Choroid plexus epithelial cell (primary cell): ENCODE measurements at regions not wholly inside any gene's neighbourhood (a gene's known extent, or its start where the extent isn't known, plus 50 kb on each side); places are given as distances from the start of the nearest gene placed in this dataset.

Experiments
- DNase-seq: peaks from one replicate; pipeline ENCODE4 v3.0.0-alpha.2; 2010; ENCODE audit warnings: low read depth
- H3K4me3 ChIP-seq: 2 replicates; pipeline ENCODE4 v1.5.1; 2011; ENCODE audit warnings: low read depth, mild to moderate bottlenecking, control low read depth, low read length, moderate library complexity
- CTCF ChIP-seq: conservative IDR thresholded peaks from 2 replicates; pipeline ENCODE4 v1.5.1; 2011; ENCODE audit warnings: low read depth, mild to moderate bottlenecking, control low read depth, inconsistent platforms, low read length, moderate library complexity

DNA sequence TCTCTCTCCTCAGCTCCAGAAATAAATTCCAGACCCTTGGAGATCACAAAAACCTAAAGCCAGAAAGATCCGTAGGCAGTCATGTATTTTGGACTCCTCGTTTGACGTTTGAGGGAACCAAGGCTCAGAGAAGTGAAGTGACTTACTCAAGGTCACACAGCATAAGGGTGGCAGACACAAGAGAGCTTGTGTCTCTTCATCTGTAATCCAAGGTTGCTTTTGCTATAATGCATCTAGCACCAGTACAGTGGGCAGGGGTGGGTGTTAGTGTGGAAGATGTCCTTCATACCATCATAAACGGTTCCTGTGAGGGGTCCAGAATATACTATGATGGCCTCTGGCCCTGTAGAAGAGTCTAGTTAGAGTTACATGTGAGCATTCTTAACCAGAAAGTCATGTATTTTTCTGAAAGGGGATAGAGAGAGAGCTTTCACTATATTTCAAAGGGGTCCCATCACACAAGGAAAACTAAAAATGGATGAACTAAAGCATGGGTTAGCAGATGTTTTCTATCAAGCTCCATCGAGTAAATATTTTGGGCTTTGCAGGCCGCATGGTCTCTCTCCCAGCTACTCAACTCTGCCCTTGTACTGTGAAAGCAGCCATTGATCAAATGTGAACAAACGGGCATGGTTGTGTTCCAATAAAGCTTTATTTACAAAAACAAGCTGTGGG lies 144.9 kb downstream of the TOMM20 start:
- no peak overlapping the region for H3K4me3 ChIP-seq
- no peak for TF ChIP-seq CTCF
- no peak for DNase-seq

GRCh38 chr1:234981758-234982157 lies 146.9 kb downstream of the TOMM20 start:
- no peak for DNase-seq
- H3K4me3 ChIP-seq = no peak overlapping the region
- no peak for TF ChIP-seq CTCF

GRCh38 chr1:234980645-234981396 lies 147.8 kb downstream of the TOMM20 start:
- TF ChIP-seq CTCF = no peak
- DNase-seq = peak; percentile 99
- H3K4me3 ChIP-seq = no peak overlapping the region

GRCh38 chr1:234980291-234980644 lies 148.4 kb downstream of the TOMM20 start:
- TF ChIP-seq CTCF = peak; percentile 34
- peak; percentile 89 for DNase-seq
- no peak overlapping the region for H3K4me3 ChIP-seq

DNA sequence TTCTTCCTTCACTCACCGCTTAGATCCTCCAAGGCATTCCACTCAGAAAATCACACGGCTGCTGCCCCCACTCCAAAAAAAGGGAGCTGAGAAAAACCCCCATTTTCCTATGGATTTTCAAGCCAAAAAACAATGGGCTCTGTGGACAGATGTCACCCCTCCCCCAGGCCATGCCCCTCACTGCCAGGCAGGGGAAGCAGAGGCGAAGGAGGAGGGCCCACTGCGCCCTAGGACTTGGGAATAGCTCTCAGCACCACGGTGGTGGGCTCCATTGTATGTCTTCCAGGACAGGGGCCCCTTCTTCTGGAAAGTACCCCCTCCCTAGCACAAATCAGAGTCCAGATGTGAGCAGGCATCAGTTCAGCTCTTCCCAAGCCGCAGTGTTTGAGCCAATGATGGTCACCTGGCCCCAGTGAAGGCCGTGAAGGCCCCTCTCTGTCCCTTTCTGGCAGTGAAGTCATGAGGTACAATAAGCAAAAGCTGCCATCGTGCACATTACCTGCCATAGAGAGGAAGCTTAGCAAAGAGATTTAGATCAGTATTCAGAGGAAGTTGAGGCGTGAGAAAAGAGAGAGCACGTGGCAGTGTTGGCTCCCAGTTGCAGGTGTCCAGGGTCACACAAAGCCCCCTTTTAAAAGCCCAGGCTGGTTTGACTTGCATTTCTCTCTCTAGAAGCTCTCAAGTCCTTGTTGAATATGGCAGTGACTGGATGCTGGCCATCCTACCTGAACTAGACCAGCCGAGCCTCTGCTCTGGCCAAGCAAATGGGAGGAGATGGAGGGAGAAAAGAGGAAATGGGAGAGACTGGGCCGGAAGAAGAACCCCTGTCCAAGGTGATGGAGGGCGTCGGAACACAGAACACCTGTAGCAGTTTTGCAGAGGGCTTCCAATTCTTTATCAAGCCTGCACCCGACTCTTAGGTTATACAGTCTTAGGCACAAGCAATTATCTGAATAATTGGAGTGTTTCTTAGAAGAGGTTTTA lies 149.0 kb downstream of the TOMM20 start:
- H3K4me3 ChIP-seq = no peak overlapping the region
- TF ChIP-seq CTCF = no peak
- no peak for DNase-seq

DNA sequence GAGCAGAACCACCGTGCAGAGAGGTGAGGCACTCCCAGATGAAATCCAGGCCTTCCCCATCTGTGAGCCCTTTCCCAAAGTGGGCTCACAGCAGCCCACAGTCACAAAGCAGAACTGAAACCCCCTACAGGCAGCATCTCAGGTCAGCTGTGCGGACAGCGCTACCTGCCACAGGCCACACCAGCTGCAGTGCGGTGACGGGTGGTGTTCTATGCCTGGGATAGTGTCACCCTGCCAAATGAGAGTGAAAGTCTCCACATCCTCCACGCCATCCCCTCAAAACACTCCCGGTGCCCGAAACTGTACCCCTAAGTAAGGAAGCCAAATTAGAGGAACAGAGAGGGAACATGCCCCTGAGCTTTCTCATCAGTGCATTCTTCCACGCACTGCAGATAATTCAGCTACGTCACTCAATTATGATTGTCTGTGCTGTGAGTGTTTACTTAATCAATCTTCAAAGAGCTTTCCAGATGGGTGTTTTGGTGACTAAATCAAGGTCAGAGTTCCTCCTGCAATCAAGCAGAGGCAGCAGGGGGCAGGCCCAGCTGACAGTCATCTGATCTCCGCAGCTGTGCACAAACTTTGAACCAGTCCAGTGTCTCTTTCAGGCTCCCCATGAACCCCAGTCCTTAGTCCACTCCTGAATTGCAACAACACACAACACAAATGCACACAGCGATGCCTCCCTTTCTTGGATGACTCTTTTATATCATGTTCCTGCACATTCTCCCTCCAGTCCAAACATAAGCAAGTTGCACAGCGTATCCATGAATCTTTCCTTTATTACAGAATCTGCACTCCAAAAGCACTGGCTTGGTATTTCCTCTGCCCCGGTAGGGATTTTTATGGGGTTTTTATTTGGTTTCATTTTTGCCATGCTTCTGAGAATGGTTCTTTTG lies 150.0 kb downstream of the TOMM20 start:
- H3K4me3 ChIP-seq = no peak overlapping the region
- peak; percentile 95 for DNase-seq
- TF ChIP-seq CTCF = peak; percentile 20
